Bone marrow (tissue), 2 donors: ENCODE measurements at regions not wholly inside any gene's neighbourhood (a gene's known extent, or its start where the extent isn't known, plus 50 kb on each side); places are given as distances from the start of the nearest gene placed in this dataset.

Source experiments
- DNase-seq, 2 donors: peaks; one replicate each; lab custom pipeline; 2025; lab: John Stamatoyannopoulos, UW

DNA sequence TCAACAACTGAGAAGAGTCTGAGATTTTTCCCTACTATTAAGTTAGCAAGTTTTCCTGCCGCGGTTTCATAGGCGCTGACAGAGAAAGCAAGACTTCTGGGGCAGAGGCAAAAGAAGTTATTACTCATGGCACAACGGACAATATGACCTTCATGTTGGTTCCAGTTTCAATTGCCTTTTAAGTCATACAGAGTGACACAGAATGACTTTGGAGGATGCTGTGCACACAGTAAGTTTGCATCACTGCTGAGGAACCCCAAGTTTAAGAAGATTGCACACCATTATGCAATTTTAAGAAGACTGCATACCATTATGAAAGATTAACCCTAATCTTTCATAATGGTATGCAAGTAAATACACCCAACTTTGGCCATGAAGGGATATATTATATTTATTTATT, 626.5 kb upstream of the CHORDC1 start:
- no peak for DNase-seq

DNA sequence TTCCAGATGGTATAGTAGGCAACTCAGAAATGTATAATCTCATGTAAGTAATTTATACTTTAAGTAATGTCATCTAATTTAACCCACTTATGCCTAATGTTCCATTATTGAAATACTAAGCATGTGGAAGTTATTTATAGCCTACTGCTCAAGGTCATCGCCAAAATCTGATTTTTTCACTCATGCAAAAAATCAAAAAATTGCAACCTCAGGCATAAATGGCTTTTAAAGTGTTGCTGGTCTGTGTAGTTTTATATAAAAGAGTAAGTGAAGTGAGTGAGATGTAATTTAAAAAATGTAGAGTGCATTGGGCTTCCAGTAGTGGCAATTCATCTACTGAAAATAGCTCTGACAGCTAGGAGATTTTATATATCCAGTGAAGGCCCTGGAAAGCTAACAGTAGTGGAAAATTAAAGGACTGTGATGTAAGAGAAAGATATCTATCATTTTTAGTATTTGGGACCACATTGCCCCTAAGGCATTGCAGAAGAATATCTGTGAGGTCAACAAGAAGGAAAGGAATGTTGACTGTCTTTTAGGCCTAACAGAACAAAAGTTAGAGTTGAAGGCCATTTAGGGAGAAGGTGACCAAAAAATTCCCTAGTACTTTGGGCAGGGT, 624.5 kb upstream of the CHORDC1 start:
- no peak for DNase-seq

DNA sequence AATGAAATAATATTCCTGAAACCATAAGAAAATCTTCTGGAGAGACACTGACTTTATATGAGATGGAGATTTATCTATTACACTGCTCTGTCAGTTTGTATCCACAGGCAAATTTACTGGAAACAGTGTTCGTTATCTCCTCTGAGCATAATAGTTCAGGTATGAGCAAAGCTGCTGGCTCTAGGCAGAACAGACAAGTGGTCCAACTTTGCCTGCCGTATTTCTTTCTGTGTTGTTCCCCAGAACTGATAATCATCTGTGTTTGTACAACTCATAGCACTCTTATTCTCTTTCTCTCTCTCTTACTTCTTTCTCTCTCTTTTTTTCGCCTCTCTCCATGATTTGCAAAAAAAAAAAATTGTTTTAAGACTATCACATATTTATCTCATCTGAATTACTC, 623.8 kb upstream of the CHORDC1 start:
- no peak for DNase-seq

DNA sequence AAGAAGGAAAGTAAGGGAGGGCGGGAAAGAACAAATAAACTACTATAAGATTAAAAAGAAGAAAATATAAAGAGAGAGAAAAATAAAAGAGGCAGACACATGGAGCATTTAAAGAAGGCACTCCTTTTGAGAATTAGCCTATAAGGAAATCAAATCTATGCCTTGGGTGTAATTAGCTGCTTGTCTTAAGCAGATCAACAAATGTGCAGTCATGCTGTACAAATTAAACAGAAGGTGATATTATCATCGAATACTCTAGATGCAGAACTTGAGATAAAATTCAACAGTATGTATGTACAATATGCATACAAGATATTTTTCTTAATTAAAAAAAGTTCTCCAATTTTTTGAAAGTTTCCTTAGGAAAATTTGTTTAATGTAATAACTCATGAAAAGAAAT, 623.0 kb upstream of the CHORDC1 start:
- DNase-seq: no peak

DNA sequence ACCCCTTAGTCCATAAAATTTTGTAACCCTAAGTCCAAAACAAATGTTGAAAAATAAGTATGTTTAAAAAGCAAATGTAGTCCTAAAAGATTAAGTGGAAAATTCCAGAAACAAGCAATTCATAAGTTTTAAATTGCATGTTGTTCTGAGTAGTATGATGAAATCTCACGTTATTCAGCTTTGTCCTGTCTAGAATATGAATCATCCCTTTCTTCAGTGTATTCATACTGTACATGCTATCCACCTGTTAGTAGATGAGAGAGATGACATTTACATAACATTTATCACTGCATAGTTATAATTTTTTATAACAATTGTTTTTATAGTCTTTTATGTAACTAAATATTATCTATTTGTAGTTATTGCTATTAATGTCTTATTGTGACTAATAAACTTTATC, 622.3 kb upstream of the CHORDC1 start:
- DNase-seq: no peak

DNA sequence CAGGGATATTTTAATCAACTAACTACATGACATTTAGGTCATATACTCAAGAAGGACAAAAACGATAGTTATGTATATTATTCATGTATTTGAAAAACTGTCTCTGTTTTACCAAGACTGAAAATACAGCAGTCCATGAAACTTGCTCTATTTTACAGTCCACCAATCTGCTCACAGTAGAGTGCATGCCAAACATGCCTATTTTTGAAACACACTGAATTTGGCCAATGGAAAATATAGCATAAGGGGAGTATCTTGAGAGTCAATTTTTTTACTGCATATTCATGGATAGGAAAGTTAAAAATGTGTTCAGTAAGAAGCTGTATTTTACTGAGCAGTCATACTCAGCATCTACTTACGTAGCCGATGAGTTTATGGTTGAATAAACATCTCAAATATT, 621.2 kb upstream of the CHORDC1 start:
- no peak for DNase-seq

DNA sequence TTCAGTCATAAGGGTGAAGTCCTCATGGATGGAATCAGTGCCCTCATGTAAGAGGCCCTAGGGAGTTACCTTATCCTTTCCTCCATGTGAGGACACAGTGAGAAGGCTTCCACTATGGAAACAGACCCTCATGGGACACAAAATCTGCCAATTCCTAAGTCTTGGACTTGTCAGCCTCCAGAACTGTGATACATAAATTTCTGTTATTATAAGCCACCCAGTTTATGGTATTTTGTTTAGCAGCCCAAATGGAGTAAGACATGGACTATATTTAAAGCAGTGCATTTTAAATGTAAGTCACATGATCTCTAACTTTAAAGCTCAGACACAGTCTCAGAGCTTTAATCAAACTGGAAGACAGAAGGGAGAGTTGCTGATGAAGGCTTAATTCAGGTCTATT, 619.8 kb upstream of the CHORDC1 start:
- no peak for DNase-seq

DNA sequence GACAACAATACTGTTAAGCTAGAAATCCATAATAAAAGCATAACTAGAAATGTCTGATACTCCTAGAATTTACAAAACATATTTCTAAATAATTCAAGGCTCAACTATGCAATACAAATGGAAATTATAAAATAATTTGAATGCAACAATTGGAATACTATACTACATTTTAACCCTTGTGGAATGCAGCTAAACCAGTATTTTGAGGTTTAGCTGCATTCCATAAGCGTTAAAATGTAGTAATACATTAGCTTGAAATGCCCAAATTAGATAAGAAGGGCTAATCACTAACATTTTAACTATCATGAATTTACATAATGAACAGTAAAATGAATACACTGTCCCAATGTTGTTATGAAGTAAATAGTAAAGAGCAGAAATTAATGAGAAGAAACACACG, 617.2 kb upstream of the CHORDC1 start:
- DNase-seq: no peak

DNA sequence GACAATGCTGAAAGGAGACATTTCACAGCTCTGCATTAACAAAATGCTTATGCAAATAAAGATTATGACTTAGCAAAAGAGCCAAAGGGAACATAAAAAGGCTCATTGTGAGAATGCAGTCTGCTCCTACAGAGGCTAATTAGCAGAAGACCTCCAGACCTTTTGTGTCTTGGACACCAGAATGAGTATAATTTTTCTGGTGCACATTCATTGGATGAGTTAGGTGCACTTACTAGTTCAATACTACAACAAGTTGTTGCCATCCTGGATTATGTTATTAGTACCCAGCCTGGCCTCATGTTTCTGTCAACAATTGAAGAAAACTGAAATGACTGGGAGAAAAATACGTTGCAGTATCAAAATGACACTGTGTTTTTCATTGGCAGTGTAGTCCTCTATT, 613.2 kb upstream of the CHORDC1 start:
- DNase-seq: no peak

DNA sequence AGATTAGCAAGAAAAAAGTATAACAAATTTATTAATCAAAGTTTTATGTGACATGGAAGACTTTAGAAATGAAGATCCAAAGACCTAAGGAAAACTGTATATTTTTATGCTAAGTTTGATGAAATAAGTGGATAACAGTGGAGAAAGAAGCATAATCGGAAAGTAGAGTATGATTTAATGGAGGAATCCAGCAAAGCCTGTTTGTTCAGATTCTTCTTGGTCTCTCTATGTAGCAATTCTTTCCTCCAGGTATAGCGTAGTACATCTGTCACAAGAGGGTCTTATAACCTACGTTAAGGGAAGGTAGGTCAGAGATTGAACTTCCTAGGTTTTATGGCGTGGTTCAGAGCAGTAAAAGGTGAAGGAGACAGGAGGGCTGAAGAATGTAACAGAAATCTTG, 600.6 kb upstream of the CHORDC1 start:
- no peak for DNase-seq

DNA sequence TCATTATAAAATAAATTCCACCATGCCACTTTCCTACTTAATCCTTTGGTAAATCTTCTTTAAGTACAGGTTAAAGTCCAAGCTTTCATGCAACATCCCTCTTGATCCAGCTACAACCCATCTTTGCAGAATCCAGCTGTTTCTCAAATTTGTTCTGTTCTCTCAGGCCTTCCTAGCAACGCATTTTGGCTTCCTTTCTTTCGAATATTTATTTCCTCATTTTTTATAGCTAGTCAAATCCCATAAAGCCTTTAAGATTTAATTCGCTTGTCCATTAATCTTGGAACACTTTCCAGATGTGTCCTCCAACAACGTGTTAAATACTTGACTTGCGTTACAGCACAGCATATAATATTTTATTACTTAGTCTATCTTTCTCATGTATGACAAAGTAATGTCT, 600.1 kb upstream of the CHORDC1 start:
- no peak for DNase-seq

DNA sequence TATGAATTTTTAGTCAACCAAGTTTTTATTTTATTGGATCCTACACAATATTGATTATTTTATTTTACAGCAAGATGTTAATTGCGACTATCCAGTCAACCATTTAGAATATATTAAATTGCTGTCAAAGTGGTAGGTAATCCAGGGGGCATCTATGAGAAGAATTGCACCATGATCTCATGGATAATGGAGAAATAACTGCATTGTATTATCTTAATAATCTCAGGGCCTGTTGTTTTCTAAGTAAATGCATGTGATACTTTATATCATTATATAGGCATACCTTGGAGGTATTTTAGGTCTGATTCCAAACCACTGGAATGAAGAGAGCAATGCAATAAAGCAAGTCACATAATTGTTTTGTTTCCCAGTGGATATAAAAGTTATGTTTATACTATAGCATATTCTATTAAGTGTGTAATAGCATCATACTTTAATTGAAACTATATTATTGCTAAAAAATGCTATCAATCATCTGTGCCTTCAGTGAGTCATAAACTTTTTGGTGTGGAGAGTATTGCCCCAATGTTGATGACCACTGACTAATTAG, 595.4 kb upstream of the CHORDC1 start:
- no peak for DNase-seq

DNA sequence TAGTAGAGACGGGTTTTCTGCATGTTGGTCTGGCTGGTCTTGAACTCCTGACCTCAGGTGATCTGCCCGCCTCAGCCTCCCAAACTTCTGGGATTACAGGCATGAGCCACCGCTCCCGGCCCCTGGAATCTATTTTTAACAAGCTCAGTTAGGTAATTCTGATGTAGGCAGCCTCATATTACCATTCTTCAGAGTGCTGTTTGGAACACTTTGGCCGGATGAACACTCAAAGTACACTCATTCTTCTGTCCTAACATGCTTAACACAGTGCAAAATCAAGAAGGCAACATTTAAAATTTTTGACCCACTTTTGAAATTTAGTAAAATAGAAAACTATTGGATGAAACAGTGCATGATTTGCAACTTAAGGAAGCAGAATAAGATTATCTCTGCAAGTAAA, 586.7 kb upstream of the CHORDC1 start:
- DNase-seq: no peak

DNA sequence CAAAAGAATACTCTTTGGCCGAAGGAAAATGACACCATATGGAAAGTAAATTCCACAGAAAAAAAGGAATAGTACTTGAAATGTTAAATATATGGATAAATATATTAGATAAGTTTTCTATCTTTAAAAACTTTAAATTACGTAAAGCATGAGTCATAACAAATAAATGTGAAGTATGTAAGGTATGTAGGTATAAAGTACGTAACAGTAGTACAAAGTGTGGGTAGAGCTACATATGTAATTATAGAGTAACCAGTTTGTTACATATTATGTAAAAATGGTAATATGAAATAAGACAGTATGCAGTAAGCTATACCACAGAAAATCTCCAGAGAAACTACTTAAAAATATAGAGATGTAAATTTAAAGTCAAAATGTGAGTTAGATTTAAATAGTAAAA, 582.3 kb upstream of the CHORDC1 start:
- DNase-seq: no peak

DNA sequence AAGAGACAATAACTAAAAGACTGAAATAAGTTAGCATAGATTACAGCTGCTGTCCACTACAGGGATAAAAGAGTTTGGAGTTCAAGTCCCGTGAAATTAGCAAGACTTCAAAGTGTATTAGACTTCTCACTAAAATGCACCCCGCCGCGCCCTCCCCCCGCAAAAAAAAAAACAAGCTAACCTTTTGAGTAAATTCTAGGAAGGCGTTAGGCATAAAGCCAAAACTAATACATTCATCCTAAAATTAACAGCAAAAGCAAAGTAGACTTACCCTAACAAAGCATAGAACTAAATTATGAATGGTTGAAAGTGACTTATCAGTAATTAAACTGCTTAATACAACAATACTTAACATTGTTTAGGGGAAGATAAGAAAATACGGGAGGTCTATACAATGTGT, 581.0 kb upstream of the CHORDC1 start:
- DNase-seq: no peak

DNA sequence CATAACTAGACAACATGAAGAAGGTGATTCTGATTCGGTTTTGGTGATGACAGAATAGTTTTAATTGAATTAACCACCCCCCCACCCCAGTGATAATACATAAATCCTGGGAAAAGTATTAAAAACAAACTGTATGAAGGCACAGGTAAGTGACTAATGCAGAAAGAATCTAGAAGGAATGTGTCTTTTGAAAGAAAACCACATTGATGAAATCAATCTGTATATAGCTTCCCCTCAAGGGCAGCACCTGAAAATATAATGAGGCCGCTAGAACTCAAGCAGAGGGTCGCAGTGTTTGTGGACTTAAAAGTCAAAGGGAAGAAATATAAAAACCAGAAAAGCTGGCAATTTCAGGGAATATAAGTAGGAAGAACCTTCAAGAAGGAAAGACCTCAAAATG, 580.5 kb upstream of the CHORDC1 start:
- DNase-seq: no peak

DNA sequence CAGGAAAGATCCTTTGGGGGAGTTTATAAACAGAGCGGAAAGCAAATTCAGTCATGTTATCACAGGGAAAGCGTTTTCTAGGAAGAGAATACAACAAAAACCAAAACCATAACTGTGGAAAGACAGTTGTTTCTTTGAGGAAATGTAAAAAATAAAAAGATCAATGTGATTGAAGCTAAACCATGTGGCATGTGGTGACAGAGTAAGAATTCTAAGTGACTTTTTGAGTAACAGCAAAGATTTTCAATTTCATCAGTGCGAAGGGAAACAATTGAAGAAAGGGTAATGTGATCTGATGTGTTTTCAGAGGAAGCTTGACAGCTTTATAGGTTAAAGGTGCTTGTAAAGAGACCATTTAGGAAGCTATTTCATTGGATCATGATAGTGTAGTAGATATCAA, 575.9 kb upstream of the CHORDC1 start:
- no peak for DNase-seq

DNA sequence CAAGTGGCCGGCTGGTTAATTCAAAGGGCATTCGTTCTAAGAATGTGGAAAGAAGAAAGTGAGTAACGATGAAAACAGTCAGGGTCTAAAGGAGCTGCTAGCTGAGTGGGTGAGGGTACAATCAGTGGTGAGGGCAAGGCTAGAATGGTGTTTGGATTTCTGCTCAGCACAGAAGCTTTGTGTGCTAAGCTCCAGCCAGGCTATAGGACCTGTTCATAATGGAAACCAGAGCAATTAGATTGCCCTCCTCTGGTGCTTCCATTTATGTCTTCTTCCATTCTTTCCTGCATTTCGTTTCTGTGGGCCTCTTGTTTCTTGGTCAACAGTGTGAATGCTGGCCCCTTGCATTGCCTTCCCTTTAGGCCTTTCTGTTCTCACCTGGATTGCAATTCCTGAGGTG, 572.9 kb upstream of the CHORDC1 start:
- DNase-seq: no peak

DNA sequence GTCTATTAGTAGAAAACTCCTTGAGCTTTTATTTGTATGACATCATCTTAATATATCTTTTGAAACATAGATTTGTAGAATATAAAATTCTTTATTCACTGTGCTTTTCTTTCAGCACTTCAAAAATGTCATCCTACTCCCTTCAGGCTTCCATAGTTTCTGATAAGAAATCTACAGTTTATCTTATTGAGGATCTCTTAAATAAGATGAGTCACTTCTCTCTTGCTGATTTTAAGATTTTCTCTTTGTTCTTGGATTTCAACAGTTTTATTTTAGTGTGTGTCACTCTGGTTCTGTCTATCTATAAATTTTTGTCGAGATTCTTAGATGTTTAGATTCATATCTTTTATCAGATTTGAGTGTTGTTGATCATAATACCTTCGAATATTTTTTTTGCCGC, 566.1 kb upstream of the CHORDC1 start:
- DNase-seq: no peak

DNA sequence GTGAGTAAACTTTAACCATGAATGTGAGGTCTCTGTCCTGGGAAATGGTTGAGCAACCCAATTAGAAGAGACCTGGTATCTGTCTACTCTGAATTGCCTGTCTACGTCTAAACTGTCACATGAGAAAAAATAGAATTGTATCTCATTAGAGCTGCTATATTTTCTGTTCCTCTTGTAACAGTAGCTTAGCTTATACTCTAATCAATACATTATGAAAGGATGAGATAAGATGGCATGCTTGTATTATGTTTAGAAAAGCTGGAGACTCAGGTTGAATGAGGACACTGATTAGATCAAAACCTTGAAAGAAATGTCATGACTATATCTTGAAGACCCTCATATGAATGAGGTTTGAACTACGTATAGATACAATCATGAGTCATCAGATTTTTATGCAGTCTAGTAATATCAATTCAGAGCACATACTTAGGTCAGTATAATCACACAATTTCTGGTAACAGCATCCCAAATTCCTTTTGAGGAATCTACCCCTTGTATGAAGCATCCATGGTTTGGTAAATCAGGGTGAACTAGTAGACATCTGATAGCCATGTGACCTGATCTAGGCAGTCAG, 561.5 kb upstream of the CHORDC1 start:
- no peak for DNase-seq

DNA sequence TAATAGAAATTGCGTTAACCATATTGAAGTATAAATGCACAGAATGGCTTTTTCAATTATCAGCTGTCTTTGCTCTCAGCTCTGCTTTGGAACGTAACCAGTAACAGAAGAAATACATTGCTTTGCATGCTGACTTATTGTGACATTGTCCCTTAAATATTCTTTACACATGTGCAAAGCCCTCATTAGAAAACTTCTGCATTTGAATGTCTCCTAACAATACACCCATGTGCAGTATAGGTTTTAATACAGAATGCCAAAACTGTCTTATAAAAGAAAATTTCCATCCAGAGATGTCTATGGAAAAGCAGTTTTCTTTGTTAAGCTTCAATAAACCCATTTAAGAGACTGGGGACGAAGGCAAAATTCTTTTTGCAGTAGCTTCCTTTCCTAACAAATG, 560.3 kb upstream of the CHORDC1 start:
- no peak for DNase-seq

DNA sequence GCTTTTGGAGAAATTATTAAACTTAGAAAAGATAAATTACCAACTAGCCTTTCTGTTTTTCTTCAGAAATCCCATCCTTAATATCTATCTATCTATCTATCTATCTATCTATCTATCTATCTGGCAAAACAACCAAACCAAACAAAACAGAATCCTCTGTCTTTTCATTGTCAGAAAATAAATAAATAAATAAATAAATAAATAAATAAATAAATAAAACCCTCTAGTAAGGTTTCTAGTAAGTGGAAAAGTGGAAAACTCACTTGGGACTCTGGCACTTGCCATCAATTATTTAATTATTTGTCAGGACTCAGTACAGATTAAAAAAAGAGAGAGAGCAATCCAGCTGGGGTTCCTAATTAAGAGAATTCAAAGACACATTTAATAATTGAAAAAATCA, 556.2 kb upstream of the CHORDC1 start:
- no peak for DNase-seq

DNA sequence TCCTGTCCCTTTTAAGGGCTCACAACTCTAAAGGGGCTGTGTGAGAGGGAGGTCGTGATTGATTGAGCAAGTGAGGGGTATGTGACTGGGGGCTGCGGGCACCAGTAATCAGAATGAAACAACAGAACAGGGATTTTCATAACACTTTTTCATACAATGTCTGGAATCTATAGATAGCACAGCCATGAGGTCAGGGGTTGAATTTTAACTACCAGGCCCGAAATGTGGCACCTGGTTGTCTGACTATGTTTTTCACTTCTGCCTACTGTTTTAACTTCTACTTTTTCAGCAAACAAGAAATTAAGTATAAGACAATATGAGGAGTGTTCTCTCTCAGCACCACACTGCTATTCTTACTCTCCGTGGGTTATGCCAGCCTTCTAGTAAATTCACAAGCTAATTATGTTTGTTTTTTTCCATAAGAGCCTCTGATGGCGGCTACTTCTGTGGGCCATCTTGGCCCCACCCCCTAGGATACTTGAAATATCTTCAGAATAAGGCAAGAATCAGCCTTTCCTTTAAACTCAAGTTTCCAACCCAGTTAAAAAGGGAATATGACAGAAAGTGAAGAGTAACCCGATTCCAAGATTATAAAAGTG, 552.8 kb upstream of the CHORDC1 start:
- DNase-seq: no peak
